Gastroesophageal sphincter (tissue), 3 donors: ENCODE measurements at regions not wholly inside any gene's neighbourhood (a gene's known extent, or its start where the extent isn't known, plus 50 kb on each side); places are given as distances from the start of the nearest gene placed in this dataset.

Experiments
- EP300 ChIP-seq: sonication (generic); formaldehyde crosslinking; IDR thresholded peaks from one replicate; pipeline ENCODE4 v1.6.1; 2017; ENCODE audit warnings: antibody characterized with exemption, mild to moderate bottlenecking
- POLR2AphosphoS5 ChIP-seq: sonication (generic); formaldehyde crosslinking; IDR thresholded peaks from one replicate; pipeline ENCODE4 v1.6.1; 2017; ENCODE audit warnings: antibody characterized with exemption
- TF ChIP-seq, protein P1 (sequence below), 4 experiments: fragments of 200-600 bp in 2 of 4; fragments of 450-650 bp in 2 of 4; sonication (generic) in 1 of 4; IDR thresholded peaks; one replicate each; pipeline ENCODE4 v1.5.1; 2017 to 2019; ENCODE audit warnings: antibody characterized with exemption in 4 of 4, mild to moderate bottlenecking in 2 of 4, moderate library complexity in 2 of 4

DNA sequence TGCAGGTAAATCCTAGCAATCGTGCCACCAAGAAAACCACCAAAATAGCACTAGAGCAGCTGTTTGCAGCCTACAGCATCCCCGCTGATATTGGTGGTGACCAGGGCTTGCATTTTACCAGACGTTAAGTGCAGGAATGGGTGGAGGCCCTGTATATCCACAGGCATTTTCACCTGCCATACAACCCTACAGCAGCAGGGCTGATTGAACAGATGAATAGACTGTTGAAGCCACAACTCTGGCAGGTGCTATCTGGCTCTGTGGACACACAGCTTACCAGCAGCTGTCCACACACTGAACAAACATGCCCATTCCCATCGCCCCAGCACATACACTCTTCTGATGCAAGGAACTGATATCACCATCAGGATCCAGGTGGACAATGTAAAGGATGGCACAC is 154.5 kb upstream of the APC start:
- TF ChIP-seq, protein P1, sequence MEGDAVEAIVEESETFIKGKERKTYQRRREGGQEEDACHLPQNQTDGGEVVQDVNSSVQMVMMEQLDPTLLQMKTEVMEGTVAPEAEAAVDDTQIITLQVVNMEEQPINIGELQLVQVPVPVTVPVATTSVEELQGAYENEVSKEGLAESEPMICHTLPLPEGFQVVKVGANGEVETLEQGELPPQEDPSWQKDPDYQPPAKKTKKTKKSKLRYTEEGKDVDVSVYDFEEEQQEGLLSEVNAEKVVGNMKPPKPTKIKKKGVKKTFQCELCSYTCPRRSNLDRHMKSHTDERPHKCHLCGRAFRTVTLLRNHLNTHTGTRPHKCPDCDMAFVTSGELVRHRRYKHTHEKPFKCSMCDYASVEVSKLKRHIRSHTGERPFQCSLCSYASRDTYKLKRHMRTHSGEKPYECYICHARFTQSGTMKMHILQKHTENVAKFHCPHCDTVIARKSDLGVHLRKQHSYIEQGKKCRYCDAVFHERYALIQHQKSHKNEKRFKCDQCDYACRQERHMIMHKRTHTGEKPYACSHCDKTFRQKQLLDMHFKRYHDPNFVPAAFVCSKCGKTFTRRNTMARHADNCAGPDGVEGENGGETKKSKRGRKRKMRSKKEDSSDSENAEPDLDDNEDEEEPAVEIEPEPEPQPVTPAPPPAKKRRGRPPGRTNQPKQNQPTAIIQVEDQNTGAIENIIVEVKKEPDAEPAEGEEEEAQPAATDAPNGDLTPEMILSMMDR (IDR thresholded peaks at IDR 0.05) = no peak
- TF ChIP-seq EP300 (no peak), POLR2AphosphoS5 (no peak)
